SW480 (cell line): ENCODE measurements at regions not wholly inside any gene's neighbourhood (a gene's known extent, or its start where the extent isn't known, plus 50 kb on each side); places are given as distances from the start of the nearest gene placed in this dataset.
"Not testable (repeated sequence)": the region's sequence is repeated elsewhere in the genome, so short reads cannot be mapped to it uniquely, and the experiment has no call there.

Source experiments
- DNase-seq: peaks from one replicate; pipeline ENCODE4 v3.0.0-alpha.2; 2016; ENCODE audit warnings: low spot score

GRCh38 chr6:84926189-84927155 lies 162.1 kb upstream of the TBX18 start:
- DNase-seq: no peak

GRCh38 chr6:84921891-84922290 lies 157.5 kb upstream of the TBX18 start:
- no peak for DNase-seq

- no peak for DNase-seq
Observed at GRCh38 chr6:84920021-84920420, 155.6 kb upstream of the TBX18 start.

- no peak for DNase-seq
Observed at GRCh38 chr6:84916704-84917103, 152.3 kb upstream of the TBX18 start.

GRCh38 chr6:84912472-84913322 lies 148.3 kb upstream of the TBX18 start:
- DNase-seq: no peak

GRCh38 chr6:84910906-84911607 lies 146.7 kb upstream of the TBX18 start:
- DNase-seq: no peak

GRCh38 chr6:84908304-84908904 lies 144.0 kb upstream of the TBX18 start:
- DNase-seq: no peak

GRCh38 chr6:84906514-84906913 lies 142.1 kb upstream of the TBX18 start:
- DNase-seq: no peak

- no peak for DNase-seq
Observed at GRCh38 chr6:84905823-84906222, 141.4 kb upstream of the TBX18 start.

GRCh38 chr6:84902354-84902928 lies 138.0 kb upstream of the TBX18 start:
- no peak for DNase-seq

GRCh38 chr6:84897988-84898594 lies 133.7 kb upstream of the TBX18 start:
- peak; percentile 29 for DNase-seq

- DNase-seq: no peak
Observed at GRCh38 chr6:84897011-84897410, 132.6 kb upstream of the TBX18 start.

- DNase-seq: no peak
Observed at GRCh38 chr6:84892671-84893070, 128.3 kb upstream of the TBX18 start.

GRCh38 chr6:84882768-84883766 lies 118.7 kb upstream of the TBX18 start:
- DNase-seq: no peak

GRCh38 chr6:84879385-84879784 lies 115.0 kb upstream of the TBX18 start:
- not testable (repeated sequence) for DNase-seq

- DNase-seq: no peak
Observed at GRCh38 chr6:84877515-84878210, 113.3 kb upstream of the TBX18 start.

- no peak for DNase-seq
Observed at GRCh38 chr6:84876723-84877514, 112.5 kb upstream of the TBX18 start.

- no peak for DNase-seq
Observed at GRCh38 chr6:84872996-84873723, 108.8 kb upstream of the TBX18 start.
